Vagina (tissue), 2 donors: ENCODE measurements at regions not wholly inside any gene's neighbourhood (a gene's known extent, or its start where the extent isn't known, plus 50 kb on each side); places are given as distances from the start of the nearest gene placed in this dataset.

Source experiments
- POLR2A ChIP-seq, 2 donors: fragments of 450-650 bp; IDR thresholded peaks; one replicate each; pipeline ENCODE4 v1.6.1; 2017; ENCODE audit warnings: antibody characterized with exemption in 2 of 2, mild to moderate bottlenecking in 2 of 2, moderate library complexity in 2 of 2
- TF ChIP-seq, protein P1 (sequence below), 3 experiments: fragments of 450-650 bp in 2 of 3; fragments of 200-600 bp in 1 of 3; sonication (generic) in 1 of 3; IDR thresholded peaks; one replicate each; pipeline ENCODE4 v1.5.1; 2017 to 2019; ENCODE audit warnings: antibody characterized with exemption in 3 of 3, mild to moderate bottlenecking in 2 of 3, moderate library complexity in 2 of 3

DNA sequence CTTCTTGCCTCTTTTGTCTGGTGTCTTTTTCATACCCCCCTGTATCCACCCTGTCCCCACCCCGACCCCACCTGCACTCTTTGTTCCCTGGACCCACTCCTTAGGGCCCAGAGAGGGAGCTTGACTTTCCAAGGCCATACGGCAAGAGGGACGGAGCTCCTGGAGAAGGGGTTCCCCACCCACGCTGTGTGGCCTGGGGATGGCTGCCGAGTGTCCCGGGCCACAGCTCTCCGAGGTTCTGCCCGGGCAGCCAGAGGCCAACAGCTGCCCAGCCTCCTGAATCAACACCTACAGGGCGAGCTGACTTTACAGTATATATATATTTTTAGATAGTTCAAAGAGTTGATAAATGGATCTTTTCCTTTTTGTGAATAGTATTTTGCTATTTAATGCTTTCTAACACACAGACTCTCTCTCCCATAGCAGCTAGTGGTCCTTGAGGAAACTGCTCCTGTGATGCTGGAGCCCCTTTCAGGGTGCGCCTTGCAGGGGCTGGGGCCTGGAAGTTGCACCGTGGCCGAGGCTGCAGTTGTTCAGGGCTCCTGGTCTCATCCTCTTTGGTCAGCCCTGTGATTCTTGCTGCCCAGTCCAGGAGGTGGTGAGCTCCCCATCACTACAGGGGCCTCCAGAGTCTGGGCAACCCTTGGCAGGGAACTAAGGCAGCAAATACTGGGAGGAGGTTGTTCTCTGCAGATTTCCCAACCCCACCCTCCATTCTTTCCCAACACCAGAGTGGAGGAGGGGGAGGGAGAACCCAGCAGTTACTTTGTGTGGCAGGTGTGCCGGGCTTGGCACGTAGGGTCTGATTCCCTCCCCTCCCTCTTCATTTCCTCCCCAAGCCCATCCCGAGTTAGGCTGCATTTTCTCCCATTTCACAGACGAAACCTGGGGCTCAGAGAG lies 321.6 kb downstream of the PTPRU start:
- TF ChIP-seq, protein P1, sequence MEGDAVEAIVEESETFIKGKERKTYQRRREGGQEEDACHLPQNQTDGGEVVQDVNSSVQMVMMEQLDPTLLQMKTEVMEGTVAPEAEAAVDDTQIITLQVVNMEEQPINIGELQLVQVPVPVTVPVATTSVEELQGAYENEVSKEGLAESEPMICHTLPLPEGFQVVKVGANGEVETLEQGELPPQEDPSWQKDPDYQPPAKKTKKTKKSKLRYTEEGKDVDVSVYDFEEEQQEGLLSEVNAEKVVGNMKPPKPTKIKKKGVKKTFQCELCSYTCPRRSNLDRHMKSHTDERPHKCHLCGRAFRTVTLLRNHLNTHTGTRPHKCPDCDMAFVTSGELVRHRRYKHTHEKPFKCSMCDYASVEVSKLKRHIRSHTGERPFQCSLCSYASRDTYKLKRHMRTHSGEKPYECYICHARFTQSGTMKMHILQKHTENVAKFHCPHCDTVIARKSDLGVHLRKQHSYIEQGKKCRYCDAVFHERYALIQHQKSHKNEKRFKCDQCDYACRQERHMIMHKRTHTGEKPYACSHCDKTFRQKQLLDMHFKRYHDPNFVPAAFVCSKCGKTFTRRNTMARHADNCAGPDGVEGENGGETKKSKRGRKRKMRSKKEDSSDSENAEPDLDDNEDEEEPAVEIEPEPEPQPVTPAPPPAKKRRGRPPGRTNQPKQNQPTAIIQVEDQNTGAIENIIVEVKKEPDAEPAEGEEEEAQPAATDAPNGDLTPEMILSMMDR (IDR thresholded peaks at IDR 0.05), result no peak
- no peak for TF ChIP-seq POLR2A (IDR thresholded peaks at IDR 0.05)
